ENCODE measurements at regions not wholly inside any gene's neighbourhood (a gene's known extent, or its start where the extent isn't known, plus 50 kb on each side); places are given as distances from the start of the nearest gene placed in this dataset.

DNA sequence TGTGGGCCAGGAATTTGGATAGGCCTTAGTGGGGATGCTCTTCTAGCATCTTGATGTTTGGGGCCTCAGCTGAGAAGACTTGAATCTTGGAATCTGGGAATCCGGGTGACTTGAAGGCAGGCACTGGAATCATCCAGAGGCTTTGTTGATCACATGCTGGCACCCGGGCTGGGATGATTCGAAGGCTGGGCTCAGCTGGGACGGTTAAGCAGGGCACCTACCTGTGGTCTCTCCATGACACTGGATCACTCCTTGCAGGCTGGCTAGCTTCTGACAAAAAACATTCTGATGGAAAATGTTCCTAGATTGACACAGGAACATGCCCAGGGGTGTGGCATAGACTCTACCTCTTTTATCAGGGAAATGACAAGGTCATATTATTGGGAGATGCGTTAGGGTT is 149.1 kb downstream of the TENT4A start:
- TF ChIP-seq POLR2AphosphoS5 (IDR thresholded peaks at IDR 0.05; ENCODE audit: low read depth, low read length) = no peak
- no peak for TF ChIP-seq SIN3A (IDR thresholded peaks at IDR 0.05; ENCODE audit: borderline replicate concordance, insufficient read depth, low read length)
- TF ChIP-seq, protein P1, sequence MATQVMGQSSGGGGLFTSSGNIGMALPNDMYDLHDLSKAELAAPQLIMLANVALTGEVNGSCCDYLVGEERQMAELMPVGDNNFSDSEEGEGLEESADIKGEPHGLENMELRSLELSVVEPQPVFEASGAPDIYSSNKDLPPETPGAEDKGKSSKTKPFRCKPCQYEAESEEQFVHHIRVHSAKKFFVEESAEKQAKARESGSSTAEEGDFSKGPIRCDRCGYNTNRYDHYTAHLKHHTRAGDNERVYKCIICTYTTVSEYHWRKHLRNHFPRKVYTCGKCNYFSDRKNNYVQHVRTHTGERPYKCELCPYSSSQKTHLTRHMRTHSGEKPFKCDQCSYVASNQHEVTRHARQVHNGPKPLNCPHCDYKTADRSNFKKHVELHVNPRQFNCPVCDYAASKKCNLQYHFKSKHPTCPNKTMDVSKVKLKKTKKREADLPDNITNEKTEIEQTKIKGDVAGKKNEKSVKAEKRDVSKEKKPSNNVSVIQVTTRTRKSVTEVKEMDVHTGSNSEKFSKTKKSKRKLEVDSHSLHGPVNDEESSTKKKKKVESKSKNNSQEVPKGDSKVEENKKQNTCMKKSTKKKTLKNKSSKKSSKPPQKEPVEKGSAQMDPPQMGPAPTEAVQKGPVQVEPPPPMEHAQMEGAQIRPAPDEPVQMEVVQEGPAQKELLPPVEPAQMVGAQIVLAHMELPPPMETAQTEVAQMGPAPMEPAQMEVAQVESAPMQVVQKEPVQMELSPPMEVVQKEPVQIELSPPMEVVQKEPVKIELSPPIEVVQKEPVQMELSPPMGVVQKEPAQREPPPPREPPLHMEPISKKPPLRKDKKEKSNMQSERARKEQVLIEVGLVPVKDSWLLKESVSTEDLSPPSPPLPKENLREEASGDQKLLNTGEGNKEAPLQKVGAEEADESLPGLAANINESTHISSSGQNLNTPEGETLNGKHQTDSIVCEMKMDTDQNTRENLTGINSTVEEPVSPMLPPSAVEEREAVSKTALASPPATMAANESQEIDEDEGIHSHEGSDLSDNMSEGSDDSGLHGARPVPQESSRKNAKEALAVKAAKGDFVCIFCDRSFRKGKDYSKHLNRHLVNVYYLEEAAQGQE (IDR thresholded peaks at IDR 0.05; ENCODE audit: insufficient read depth in 1 of 2, low read depth in 2 of 2, low read length in 2 of 2) = no peak
- TF ChIP-seq TAF1 (IDR thresholded peaks at IDR 0.05; ENCODE audit: borderline replicate concordance, insufficient read depth, low read length) = no peak
